DMS153 (cell line): ENCODE measurements at regions not wholly inside any gene's neighbourhood (a gene's known extent, or its start where the extent isn't known, plus 50 kb on each side); places are given as distances from the start of the nearest gene placed in this dataset.

ENCODE experiments used
- DNase-seq: peaks from one replicate; lab custom pipeline; 2025; lab: John Stamatoyannopoulos, UW

DNA sequence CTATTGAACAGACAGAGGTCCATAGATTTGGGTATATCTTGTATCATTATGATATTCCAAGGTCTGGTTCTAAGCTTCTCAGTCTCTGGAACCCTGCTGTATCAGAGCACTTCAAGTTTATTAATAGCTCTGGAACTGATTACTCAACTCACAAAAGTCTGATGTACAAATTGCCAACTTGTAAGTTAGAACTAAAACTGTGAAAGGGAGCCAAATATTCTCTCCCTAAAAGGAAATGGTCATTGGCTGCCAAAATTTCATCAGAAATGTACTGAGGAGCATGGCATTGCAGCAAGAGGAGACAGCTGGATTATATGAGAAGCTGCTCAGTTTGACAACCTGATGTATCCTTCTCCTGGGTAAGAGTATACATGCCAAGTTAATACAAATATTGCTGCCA, 828.8 kb upstream of the SEL1L start:
- DNase-seq, result no peak

DNA sequence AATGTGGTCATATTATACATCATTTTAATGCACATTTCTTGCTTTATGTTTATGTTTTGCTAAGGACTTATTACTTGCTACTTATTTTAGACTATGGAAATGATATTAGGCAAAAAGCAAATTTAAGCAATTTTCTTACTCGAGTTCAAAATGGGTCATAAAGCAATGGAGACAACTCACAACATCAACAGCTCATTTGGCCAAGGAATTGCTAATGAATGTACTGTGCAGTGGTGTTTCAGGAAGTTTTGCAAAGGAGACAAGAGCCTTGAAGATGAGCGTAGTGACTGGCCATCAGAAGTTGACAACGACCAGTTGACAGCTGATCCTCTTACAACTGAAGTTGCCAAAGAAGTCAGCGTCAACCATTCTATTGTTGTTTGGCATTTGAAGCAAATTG, 831.8 kb upstream of the SEL1L start:
- no peak for DNase-seq

DNA sequence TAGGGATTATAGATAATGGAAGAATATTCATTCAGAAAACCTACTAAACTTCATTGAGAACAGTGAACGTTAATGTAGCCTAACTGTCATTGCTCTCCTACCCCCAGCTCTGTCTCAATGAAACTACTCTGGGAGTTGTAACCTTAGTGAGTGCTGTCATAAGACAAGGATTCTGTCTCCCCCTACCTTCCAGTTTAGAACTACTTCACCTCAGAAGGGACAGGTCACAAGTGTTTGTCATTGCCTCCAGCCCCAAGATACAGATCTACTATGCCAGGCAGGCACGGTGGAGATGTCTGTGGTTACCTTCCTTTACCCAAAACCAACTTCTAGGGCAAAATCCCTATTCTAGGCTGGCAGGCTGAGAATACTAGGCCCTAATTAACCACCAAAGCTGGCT, 833.1 kb upstream of the SEL1L start:
- no peak for DNase-seq

GRCh38 chr14:82379291-82379690, 845.6 kb upstream of the SEL1L start:
- no peak for DNase-seq

DNA sequence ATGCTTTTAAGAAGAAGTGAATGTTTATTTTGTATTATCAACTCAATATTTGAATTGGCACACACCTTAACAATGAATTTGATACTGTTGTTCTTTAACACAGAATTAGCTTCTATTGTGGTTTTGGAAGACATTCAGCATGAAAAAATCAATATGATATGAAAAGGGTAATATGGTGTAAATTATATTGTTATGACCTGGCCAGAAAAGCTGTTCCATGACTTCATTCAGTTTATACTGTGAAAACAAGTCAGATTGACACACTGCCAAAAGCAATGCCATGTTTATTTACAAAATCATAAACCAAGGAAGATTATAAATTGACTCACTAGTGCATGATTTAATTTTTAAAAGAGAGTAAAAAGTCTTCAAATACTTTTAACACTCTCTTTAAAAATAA, 851.4 kb upstream of the SEL1L start:
- peak; percentile 55 for DNase-seq

GRCh38 chr14:82387699-82388098, 854.0 kb upstream of the SEL1L start:
- DNase-seq, result no peak

- no peak for DNase-seq
These were observed 854.8 kb upstream of the SEL1L start for GRCh38 chr14:82388488-82388887.

- DNase-seq, result no peak
These were observed 856.9 kb upstream of the SEL1L start for GRCh38 chr14:82390586-82390985.

GRCh38 chr14:82394916-82395315, 861.3 kb upstream of the SEL1L start:
- DNase-seq, result no peak

- DNase-seq, result no peak
These were observed 864.6 kb upstream of the SEL1L start for GRCh38 chr14:82398256-82398655.

DNA sequence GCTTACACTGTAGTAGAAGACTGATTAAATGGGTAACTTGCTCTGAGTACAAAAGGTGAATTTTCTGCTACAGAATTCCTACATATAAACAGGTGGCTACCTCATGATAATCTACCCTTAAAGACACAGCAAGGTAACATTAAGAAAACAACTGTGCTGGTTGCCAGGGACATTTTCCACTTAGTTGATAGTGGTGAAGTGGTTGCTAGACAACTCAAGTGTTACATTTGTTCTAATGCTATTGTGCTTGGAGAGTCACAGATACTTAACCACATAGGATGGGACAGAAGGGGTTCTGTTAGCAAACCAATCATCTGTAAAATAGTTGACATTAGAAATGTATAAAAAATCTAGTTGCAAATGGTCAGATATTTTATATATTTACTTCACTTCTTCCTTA, 870.3 kb upstream of the SEL1L start:
- peak; percentile 75 for DNase-seq

- no peak for DNase-seq
These were observed 876.4 kb upstream of the SEL1L start for GRCh38 chr14:82410064-82410463.

DNA sequence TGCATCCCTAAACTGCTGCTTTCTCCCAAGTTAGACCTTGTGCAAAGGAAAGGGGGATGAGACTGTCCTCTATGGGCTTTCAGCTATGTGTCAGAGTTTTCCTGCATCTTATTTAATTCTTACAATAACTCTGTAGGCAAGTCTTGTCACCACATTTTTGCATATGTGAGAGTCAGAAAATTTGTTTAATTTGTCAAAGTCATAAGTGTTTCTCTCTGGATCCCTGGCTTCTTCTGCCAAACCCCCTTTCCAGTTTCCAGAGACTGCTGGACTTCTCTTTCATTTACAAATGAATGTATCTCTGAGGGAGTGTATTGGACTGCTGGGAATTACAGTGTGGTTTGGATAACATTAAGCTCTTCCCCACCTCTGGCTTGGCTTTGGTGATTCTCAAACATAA, 877.6 kb upstream of the SEL1L start:
- no peak for DNase-seq

DNA sequence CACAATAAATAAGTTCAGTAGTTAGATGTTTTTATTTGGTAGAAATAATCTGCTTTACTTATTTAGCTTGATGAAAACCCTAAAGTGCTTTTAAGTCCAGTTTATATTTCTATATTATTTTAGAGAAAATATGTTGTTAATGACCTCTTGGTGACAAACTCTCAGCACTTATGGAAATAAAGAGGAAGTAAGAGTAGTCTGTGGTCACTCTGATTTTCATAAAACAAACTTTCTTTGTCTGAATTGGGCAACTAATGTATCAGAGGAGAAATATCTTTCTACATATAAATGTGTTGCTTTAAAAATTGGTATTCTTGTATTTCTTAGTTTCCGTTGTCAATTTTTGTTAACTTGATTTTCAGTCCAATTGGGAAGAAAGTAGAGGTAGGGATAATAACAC, 878.9 kb upstream of the SEL1L start:
- no peak for DNase-seq

- DNase-seq, result no peak
These were observed 881.3 kb upstream of the SEL1L start for GRCh38 chr14:82414853-82415539.

DNA sequence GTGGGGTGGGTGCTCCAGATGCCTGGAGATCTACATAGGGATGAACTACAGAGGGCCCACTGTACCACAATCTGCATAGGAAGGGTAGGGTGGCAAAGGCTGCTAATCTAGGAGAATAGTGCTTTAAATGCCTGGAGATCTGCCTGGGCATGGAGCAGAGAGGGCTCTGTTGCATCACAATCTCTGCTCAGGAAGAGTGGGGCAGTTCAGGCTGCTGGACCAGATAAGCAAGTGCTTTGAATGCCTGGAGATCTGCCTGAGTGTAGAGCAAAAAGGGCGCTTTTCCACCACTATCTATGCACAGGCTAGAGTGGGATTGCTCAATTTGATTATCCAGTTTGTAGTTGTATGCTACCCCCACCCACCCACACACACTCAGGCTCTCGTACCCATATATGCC, 886.3 kb upstream of the SEL1L start:
- no peak for DNase-seq

- no peak for DNase-seq
These were observed 887.2 kb upstream of the SEL1L start for GRCh38 chr14:82420871-82421270.

- DNase-seq, result no peak
These were observed 887.6 kb upstream of the SEL1L start for GRCh38 chr14:82421286-82421685.

DNA sequence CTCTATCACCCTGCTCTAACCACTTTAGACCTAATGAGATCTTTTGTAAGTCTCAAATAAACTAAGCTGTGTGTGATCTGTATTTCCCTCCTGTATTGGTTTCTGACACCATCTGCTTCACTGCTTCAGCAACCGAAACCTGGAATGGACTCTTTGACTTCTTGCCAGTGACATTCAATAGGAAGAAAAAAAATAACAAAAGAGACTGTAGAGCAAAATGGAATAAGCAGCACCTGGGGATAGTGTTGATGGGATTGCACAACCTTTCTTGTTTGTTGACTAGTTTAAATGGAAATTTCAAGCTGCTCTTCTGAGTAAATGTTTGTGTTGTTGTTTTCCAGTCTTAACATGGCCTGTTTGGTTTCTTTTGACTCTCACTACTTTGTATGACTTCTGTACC, 888.6 kb upstream of the SEL1L start:
- DNase-seq, result peak; percentile 65

GRCh38 chr14:82425261-82425660, 891.6 kb upstream of the SEL1L start:
- no peak for DNase-seq

- DNase-seq, result peak; percentile 10
These were observed 897.4 kb upstream of the SEL1L start for GRCh38 chr14:82431031-82431430.

DNA sequence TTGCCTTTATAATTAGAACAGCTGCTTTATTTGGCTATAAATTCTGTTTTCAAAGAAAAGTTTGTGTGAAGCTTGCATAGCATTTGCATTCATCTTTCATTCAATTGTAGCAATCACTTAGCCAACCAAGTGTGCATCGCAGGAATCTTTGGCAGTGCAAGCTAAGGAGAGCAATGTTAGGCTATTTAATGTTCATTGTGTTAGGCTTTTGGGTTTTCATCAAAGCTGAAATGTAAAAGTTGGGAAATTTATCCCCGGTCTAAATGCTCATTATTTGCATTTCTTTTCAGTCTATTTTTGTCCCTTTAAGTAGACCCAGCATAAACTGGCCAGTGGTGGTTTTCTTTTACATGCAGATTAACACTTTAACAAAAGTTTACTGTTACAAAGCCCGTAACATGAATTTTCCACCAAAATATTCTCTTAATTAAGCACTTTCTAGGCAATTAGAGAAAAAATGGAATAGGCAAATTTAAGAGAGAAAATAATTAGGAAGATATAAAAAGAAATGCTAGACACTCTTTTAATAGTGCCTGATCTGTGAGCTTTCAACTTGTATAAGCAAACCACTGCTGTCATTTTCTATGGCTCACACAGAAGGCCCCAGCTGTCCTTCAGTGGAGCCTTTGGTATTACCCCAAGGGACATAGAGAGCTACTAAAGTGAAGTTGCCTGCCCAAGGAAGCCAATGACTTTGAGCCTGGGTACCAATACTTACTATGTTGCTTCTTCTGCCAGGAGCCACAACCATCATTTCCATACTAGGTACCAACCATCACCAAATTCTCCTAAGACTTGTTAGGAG, 898.9 kb upstream of the SEL1L start:
- no peak for DNase-seq

DNA sequence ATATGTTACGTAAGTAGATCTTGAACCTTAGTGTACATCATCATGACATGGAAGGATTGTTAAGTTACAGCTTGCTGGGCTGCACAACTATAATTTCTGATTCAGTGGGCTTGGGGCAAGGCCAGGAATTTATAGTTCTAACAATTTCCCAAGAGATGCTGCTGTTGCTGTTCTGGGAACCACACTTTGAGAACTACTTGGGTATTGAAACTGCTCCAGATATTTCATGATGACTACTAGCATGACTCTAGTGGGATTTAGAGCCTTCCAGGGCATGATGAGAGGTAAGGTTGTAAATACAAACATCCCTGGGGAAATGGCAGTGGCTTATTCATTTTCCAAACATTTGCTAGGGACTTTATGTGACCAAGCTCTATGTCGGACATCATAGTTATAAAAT, 904.8 kb upstream of the SEL1L start:
- no peak for DNase-seq

DNA sequence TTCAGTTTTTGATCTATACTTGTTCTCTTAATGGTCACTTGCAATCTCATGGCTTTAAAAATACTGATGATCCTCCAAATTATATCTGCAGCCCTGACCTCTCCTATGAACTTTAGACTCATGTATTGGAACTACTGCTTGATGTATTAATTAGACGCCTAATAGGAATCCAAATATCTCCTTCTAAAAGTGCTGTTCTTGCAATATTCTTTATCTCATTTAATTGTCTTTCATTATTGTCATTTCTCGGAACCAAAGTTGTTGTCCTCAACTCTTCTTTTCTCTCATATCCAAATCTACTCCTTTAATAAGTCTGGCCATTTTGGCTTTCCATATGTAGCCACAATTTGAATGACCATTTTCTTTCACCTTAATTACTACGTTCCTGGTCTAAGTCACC, 907.6 kb upstream of the SEL1L start:
- DNase-seq, result no peak
